ENCODE measurements at regions not wholly inside any gene's neighbourhood (a gene's known extent, or its start where the extent isn't known, plus 50 kb on each side); places are given as distances from the start of the nearest gene placed in this dataset.
"Not testable (repeated sequence)": the region's sequence is repeated elsewhere in the genome, so short reads cannot be mapped to it uniquely, and the experiment has no call there.

- Histone ChIP-seq H3K27me3 (ENCODE audit: control insufficient read depth, insufficient read depth, low read length) (no peaks in the 10 kb centered on the region), H3K4me3 (ENCODE audit: insufficient read depth, low read depth, low read length) (no peak overlapping the region), H3K36me3 (replicated peaks; ENCODE audit: control insufficient read depth, insufficient read depth, low read length) (no peaks in the 10 kb centered on the region)
- no peak for DNase-seq
Measured at GRCh38 chr1:191495040-191495439, 663.2 kb upstream of the RGS18 start.

- no peak for DNase-seq
- H3K4me3 ChIP-seq (ENCODE audit: insufficient read depth, low read depth, low read length), result no peak overlapping the region
- no peaks in the 10 kb centered on the region for H3K36me3 ChIP-seq (replicated peaks; ENCODE audit: control insufficient read depth, insufficient read depth, low read length)
- H3K27me3 ChIP-seq (ENCODE audit: control insufficient read depth, insufficient read depth, low read length), result no peaks in the 10 kb centered on the region
Measured at GRCh38 chr1:191498318-191498717, 659.9 kb upstream of the RGS18 start.

- Histone ChIP-seq H3K36me3 (replicated peaks; ENCODE audit: control insufficient read depth, insufficient read depth, low read length) (no peaks in the 10 kb centered on the region), H3K27me3 (ENCODE audit: control insufficient read depth, insufficient read depth, low read length) (no peaks in the 10 kb centered on the region), H3K4me3 (ENCODE audit: insufficient read depth, low read depth, low read length) (no peak overlapping the region)
- DNase-seq, result no peak
Measured at GRCh38 chr1:191498825-191499224, 659.4 kb upstream of the RGS18 start.

GRCh38 chr1:191504999-191505398 lies 653.3 kb upstream of the RGS18 start:
- Histone ChIP-seq H3K36me3 (replicated peaks; ENCODE audit: control insufficient read depth, insufficient read depth, low read length) (no peaks in the 10 kb centered on the region), H3K27me3 (ENCODE audit: control insufficient read depth, insufficient read depth, low read length) (no peaks in the 10 kb centered on the region), H3K4me3 (ENCODE audit: insufficient read depth, low read depth, low read length) (no peak overlapping the region)
- no peak for DNase-seq

- H3K27me3 ChIP-seq (ENCODE audit: control insufficient read depth, insufficient read depth, low read length), result no peaks in the 10 kb centered on the region
- no peak overlapping the region for H3K4me3 ChIP-seq (ENCODE audit: insufficient read depth, low read depth, low read length)
- H3K36me3 ChIP-seq (replicated peaks; ENCODE audit: control insufficient read depth, insufficient read depth, low read length), result no peaks in the 10 kb centered on the region
- no peak for DNase-seq
Measured at GRCh38 chr1:191508239-191508638, 650.0 kb upstream of the RGS18 start.

- not testable (repeated sequence) for H3K4me3 ChIP-seq (ENCODE audit: insufficient read depth, low read depth, low read length); H3K27me3 ChIP-seq (ENCODE audit: control insufficient read depth, insufficient read depth, low read length); H3K36me3 ChIP-seq (replicated peaks; ENCODE audit: control insufficient read depth, insufficient read depth, low read length); DNase-seq
Measured at GRCh38 chr1:191511480-191511879, 646.8 kb upstream of the RGS18 start.

- Histone ChIP-seq H3K36me3 (replicated peaks; ENCODE audit: control insufficient read depth, insufficient read depth, low read length) (no peaks in the 10 kb centered on the region), H3K4me3 (ENCODE audit: insufficient read depth, low read depth, low read length) (no peak overlapping the region), H3K27me3 (ENCODE audit: control insufficient read depth, insufficient read depth, low read length) (no peaks in the 10 kb centered on the region)
- DNase-seq, result no peak
Measured at GRCh38 chr1:191517826-191518225, 640.4 kb upstream of the RGS18 start.

- Histone ChIP-seq H3K27me3 (ENCODE audit: control insufficient read depth, insufficient read depth, low read length) (no peaks in the 10 kb centered on the region), H3K36me3 (replicated peaks; ENCODE audit: control insufficient read depth, insufficient read depth, low read length) (no peaks in the 10 kb centered on the region), H3K4me3 (ENCODE audit: insufficient read depth, low read depth, low read length) (no peak overlapping the region)
- no peak for DNase-seq
Measured at GRCh38 chr1:191519519-191519918, 638.7 kb upstream of the RGS18 start.

GRCh38 chr1:191520345-191520744 lies 637.9 kb upstream of the RGS18 start:
- DNase-seq, result no peak
- no peaks in the 10 kb centered on the region for H3K36me3 ChIP-seq (replicated peaks; ENCODE audit: control insufficient read depth, insufficient read depth, low read length)
- no peaks in the 10 kb centered on the region for H3K27me3 ChIP-seq (ENCODE audit: control insufficient read depth, insufficient read depth, low read length)
- no peak overlapping the region for H3K4me3 ChIP-seq (ENCODE audit: insufficient read depth, low read depth, low read length)

GRCh38 chr1:191525944-191526343 lies 632.3 kb upstream of the RGS18 start:
- not testable (repeated sequence) for H3K36me3 ChIP-seq (replicated peaks; ENCODE audit: control insufficient read depth, insufficient read depth, low read length); H3K27me3 ChIP-seq (ENCODE audit: control insufficient read depth, insufficient read depth, low read length); H3K4me3 ChIP-seq (ENCODE audit: insufficient read depth, low read depth, low read length); DNase-seq

- DNase-seq, result no peak
- H3K4me3 ChIP-seq (ENCODE audit: insufficient read depth, low read depth, low read length), result no peak overlapping the region
- no peaks in the 10 kb centered on the region for H3K36me3 ChIP-seq (replicated peaks; ENCODE audit: control insufficient read depth, insufficient read depth, low read length)
- H3K27me3 ChIP-seq (ENCODE audit: control insufficient read depth, insufficient read depth, low read length), result no peaks in the 10 kb centered on the region
Measured at GRCh38 chr1:191528275-191528674, 630.0 kb upstream of the RGS18 start.

- Histone ChIP-seq H3K4me3 (ENCODE audit: insufficient read depth, low read depth, low read length) (no peak overlapping the region), H3K27me3 (ENCODE audit: control insufficient read depth, insufficient read depth, low read length) (no peaks in the 10 kb centered on the region), H3K36me3 (replicated peaks; ENCODE audit: control insufficient read depth, insufficient read depth, low read length) (no peaks in the 10 kb centered on the region)
- DNase-seq, result no peak
Measured at GRCh38 chr1:191530928-191531327, 627.3 kb upstream of the RGS18 start.

GRCh38 chr1:191533254-191533653 lies 625.0 kb upstream of the RGS18 start:
- no peak for DNase-seq
- Histone ChIP-seq H3K4me3 (ENCODE audit: insufficient read depth, low read depth, low read length) (no peak overlapping the region), H3K27me3 (ENCODE audit: control insufficient read depth, insufficient read depth, low read length) (no peaks in the 10 kb centered on the region), H3K36me3 (replicated peaks; ENCODE audit: control insufficient read depth, insufficient read depth, low read length) (no peaks in the 10 kb centered on the region)

- no peak for DNase-seq
- no peaks in the 10 kb centered on the region for H3K27me3 ChIP-seq (ENCODE audit: control insufficient read depth, insufficient read depth, low read length)
- H3K36me3 ChIP-seq (replicated peaks; ENCODE audit: control insufficient read depth, insufficient read depth, low read length), result no peaks in the 10 kb centered on the region
- no peak overlapping the region for H3K4me3 ChIP-seq (ENCODE audit: insufficient read depth, low read depth, low read length)
Measured at GRCh38 chr1:191536791-191537429, 621.4 kb upstream of the RGS18 start.

GRCh38 chr1:191541758-191542157 lies 616.5 kb upstream of the RGS18 start:
- no peaks in the 10 kb centered on the region for H3K27me3 ChIP-seq (ENCODE audit: control insufficient read depth, insufficient read depth, low read length)
- no peak for DNase-seq
- no peaks in the 10 kb centered on the region for H3K36me3 ChIP-seq (replicated peaks; ENCODE audit: control insufficient read depth, insufficient read depth, low read length)

GRCh38 chr1:191542444-191542843 lies 615.8 kb upstream of the RGS18 start:
- H3K36me3 ChIP-seq (replicated peaks; ENCODE audit: control insufficient read depth, insufficient read depth, low read length), result no peaks in the 10 kb centered on the region
- DNase-seq, result no peak
- no peaks in the 10 kb centered on the region for H3K27me3 ChIP-seq (ENCODE audit: control insufficient read depth, insufficient read depth, low read length)
- no peak overlapping the region for H3K4me3 ChIP-seq (ENCODE audit: insufficient read depth, low read depth, low read length)

More at GRCh38 chr1:191541758-191542157, 616.5 kb upstream of the RGS18 start:
- no peak overlapping the region for H3K4me3 ChIP-seq (ENCODE audit: insufficient read depth, low read depth, low read length)

All from H7 (cell line).